Testis (tissue), 2 donors: ENCODE measurements at regions not wholly inside any gene's neighbourhood (a gene's known extent, or its start where the extent isn't known, plus 50 kb on each side); places are given as distances from the start of the nearest gene placed in this dataset.

Experiments used
- CTCF ChIP-seq, 3 experiments: fragments of 450-650 bp in 2 of 3; fragments of 200-600 bp in 1 of 3; sonication (generic) in 1 of 3; IDR thresholded peaks; one replicate each; pipeline ENCODE4 v1.5.1; 2016 to 2019; ENCODE audit warnings: antibody characterized with exemption in 3 of 3, mild to moderate bottlenecking in 2 of 3, moderate library complexity in 1 of 3
- POLR2A ChIP-seq: fragments of 450-650 bp; IDR thresholded peaks from one replicate; pipeline ENCODE4 v1.6.1; 2017; ENCODE audit warnings: antibody characterized with exemption, mild to moderate bottlenecking, moderate library complexity

DNA sequence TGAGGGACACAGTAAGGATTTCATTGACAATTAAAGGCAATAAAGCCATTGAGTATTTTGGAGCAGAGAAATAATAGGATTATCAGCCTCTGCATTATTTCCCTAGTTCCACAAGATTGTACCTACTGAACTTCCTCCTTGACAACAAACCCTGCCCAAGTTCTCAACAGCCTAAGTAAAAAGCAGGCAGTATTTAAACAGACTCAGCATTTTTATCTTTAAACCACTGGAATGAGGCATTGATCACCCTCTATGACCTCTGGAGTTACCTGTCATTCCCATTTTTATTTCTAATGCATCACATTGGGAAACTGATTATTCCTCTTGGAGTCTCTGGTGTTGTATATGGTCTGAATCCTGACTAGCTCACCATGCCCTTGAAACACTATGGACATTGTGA is 570.6 kb upstream of the STXBP6 start:
- TF ChIP-seq CTCF (IDR thresholded peaks at IDR 0.05) (no peak), POLR2A (no peak)
